H9 (cell line): ENCODE measurements at regions not wholly inside any gene's neighbourhood (a gene's known extent, or its start where the extent isn't known, plus 50 kb on each side); places are given as distances from the start of the nearest gene placed in this dataset.

Experiments
- DNase-seq: peaks from one replicate; pipeline ENCODE4 v3.0.0-alpha.2; 2017
- H2AFZ ChIP-seq: one replicate; pipeline ENCODE4 v1.6.1; 2013; ENCODE audit warnings: mild to moderate bottlenecking, low read length, control low read depth, moderate library complexity
- H2AK5ac ChIP-seq: 2 replicates; pipeline ENCODE4 v1.6.1; 2013; ENCODE audit warnings: low read length, control low read depth, mixed read lengths; ENCODE audit not compliant: insufficient read length
- H2BK120ac ChIP-seq: one replicate; pipeline ENCODE4 v1.6.1; 2013; ENCODE audit warnings: low read depth, mild to moderate bottlenecking, low read length, control low read depth, inconsistent platforms; ENCODE audit not compliant: poor library complexity, severe bottlenecking
- H2BK12ac ChIP-seq: 2 replicates; pipeline ENCODE4 v1.6.1; 2013; ENCODE audit warnings: low read length, control low read depth, mixed read lengths, low read depth; ENCODE audit not compliant: insufficient read length
- H2BK15ac ChIP-seq: 2 replicates; pipeline ENCODE4 v1.6.1; 2013; ENCODE audit warnings: low read depth, low read length, control low read depth
- H2BK20ac ChIP-seq: one replicate; pipeline ENCODE4 v1.6.1; 2013; ENCODE audit warnings: low read depth, mild to moderate bottlenecking, low read length, control low read depth, inconsistent platforms; ENCODE audit not compliant: poor library complexity, severe bottlenecking
- H2BK5ac ChIP-seq: 2 replicates; pipeline ENCODE4 v1.6.1; 2013; ENCODE audit warnings: low read length, control low read depth, mixed read lengths; ENCODE audit not compliant: insufficient read length
- H3K14ac ChIP-seq: 2 replicates; pipeline ENCODE4 v1.6.1; 2013; ENCODE audit warnings: low read length, control low read depth; ENCODE audit not compliant: insufficient read depth
- H3K18ac ChIP-seq: 2 replicates; pipeline ENCODE4 v1.6.1; 2013; ENCODE audit warnings: low read depth, mild to moderate bottlenecking, mixed read lengths, low read length, control low read depth; ENCODE audit not compliant: insufficient read length
- H3K23ac ChIP-seq: 2 replicates; pipeline ENCODE4 v1.6.1; 2013; ENCODE audit warnings: low read length, control low read depth, mixed read lengths, low read depth; ENCODE audit not compliant: insufficient read length
- H3K23me2 ChIP-seq: 2 replicates; pipeline ENCODE4 v1.6.1; 2013; ENCODE audit warnings: low read depth, mild to moderate bottlenecking, mixed read lengths, low read length, control low read depth; ENCODE audit not compliant: insufficient read length, poor library complexity, severe bottlenecking
- H3K27ac ChIP-seq: 2 replicates; pipeline ENCODE4 v1.5.1; 2013; ENCODE audit warnings: low read length, control low read depth, mixed read lengths, low read depth; ENCODE audit not compliant: insufficient read length
- H3K27me3 ChIP-seq: 2 replicates; pipeline ENCODE4 v1.6.1; 2013; ENCODE audit warnings: low read length, control low read depth, inconsistent platforms; ENCODE audit not compliant: insufficient read depth
- H3K4ac ChIP-seq: 2 replicates; pipeline ENCODE4 v1.6.1; 2013; ENCODE audit warnings: low read depth, mild to moderate bottlenecking, control low read depth, inconsistent platforms, low read length, moderate library complexity
- H3K4me1 ChIP-seq: 2 replicates; pipeline ENCODE4 v1.6.1; 2013; ENCODE audit warnings: low read length, control low read depth, inconsistent platforms; ENCODE audit not compliant: insufficient read depth
- H3K4me2 ChIP-seq: 2 replicates; pipeline ENCODE4 v1.6.1; 2013; ENCODE audit warnings: low read length, control low read depth, mixed read lengths; ENCODE audit not compliant: insufficient read length, insufficient read depth
- H3K56ac ChIP-seq: 2 replicates; pipeline ENCODE4 v1.6.1; 2013; ENCODE audit warnings: low read depth, mild to moderate bottlenecking, mixed read lengths, low read length, control low read depth; ENCODE audit not compliant: insufficient read length
- H3K79me1 ChIP-seq: 2 replicates; pipeline ENCODE4 v1.6.1; 2013; ENCODE audit warnings: low read depth, mild to moderate bottlenecking, moderate library complexity, low read length, control low read depth, inconsistent platforms; ENCODE audit not compliant: insufficient read depth, poor library complexity, severe bottlenecking
- H3K79me2 ChIP-seq: 2 replicates; pipeline ENCODE4 v1.6.1; 2013; ENCODE audit warnings: low read length, control low read depth, inconsistent platforms; ENCODE audit not compliant: insufficient read depth
- H3K9ac ChIP-seq: 2 replicates; pipeline ENCODE4 v1.6.1; 2013; ENCODE audit warnings: low read length, control low read depth, mixed read lengths; ENCODE audit not compliant: insufficient read length; ENCODE audit errors: extremely low read depth
- H3K9me3 ChIP-seq: one replicate; pipeline ENCODE4 v1.6.1; 2013; ENCODE audit warnings: low read depth, low read length, inconsistent platforms; ENCODE audit not compliant: control insufficient read depth
- H3T11ph ChIP-seq: one replicate; pipeline ENCODE4 v1.6.1; 2013; ENCODE audit warnings: mild to moderate bottlenecking, low read length, control low read depth, inconsistent platforms
- H4K20me1 ChIP-seq: one replicate; pipeline ENCODE4 v1.6.1; 2013; ENCODE audit not compliant: control insufficient read depth, insufficient read length, insufficient read depth
- H4K5ac ChIP-seq: 2 replicates; pipeline ENCODE4 v1.6.1; 2013; ENCODE audit warnings: low read depth, mild to moderate bottlenecking, mixed read lengths, low read length, control low read depth; ENCODE audit not compliant: insufficient read length
- H4K8ac ChIP-seq: replicated peaks from 2 replicates; pipeline ENCODE4 v1.6.1; 2013; ENCODE audit warnings: low read length, control low read depth, mixed read lengths, low read depth; ENCODE audit not compliant: insufficient read length
- H4K91ac ChIP-seq: 2 replicates; pipeline ENCODE4 v1.6.1; 2013; ENCODE audit warnings: low read depth, mild to moderate bottlenecking, moderate library complexity, mixed read lengths, low read length, control low read depth; ENCODE audit not compliant: insufficient read length
- H3K27ac Mint-ChIP-seq, 3 experiments: 2 replicates in 2 of 3; 3 replicates in 1 of 3; pipeline ENCODE4 v1.8.0; 2020 to 2021; ENCODE audit warnings: mixed read lengths in 3 of 3, mild to moderate bottlenecking in 1 of 3, moderate library complexity in 1 of 3
- H3K27me3 Mint-ChIP-seq: 2 replicates; pipeline ENCODE4 v1.8.0; 2021; ENCODE audit warnings: low read depth, mild to moderate bottlenecking, moderate library complexity, mixed read lengths
- H3K36me3 Mint-ChIP-seq, 3 experiments: 2 replicates in 2 of 3; 3 replicates in 1 of 3; pipeline ENCODE4 v1.8.0; 2020 to 2021; ENCODE audit warnings: low read depth in 3 of 3, mixed read lengths in 3 of 3; ENCODE audit not compliant: insufficient read depth in 1 of 3
- H3K4me1 Mint-ChIP-seq, 2 experiments: 2 replicates each; pipeline ENCODE4 v1.8.0; 2020; ENCODE audit warnings: mixed read lengths in 2 of 2
- H3K4me3 Mint-ChIP-seq, 2 experiments: 2 replicates in 1 of 2; 3 replicates in 1 of 2; pipeline ENCODE4 v1.8.0; 2020 to 2021; ENCODE audit warnings: mild to moderate bottlenecking in 2 of 2, mixed read lengths in 2 of 2, moderate library complexity in 1 of 2
- H3K9me3 Mint-ChIP-seq, 2 experiments: 2 replicates in 1 of 2; 3 replicates in 1 of 2; pipeline ENCODE4 v1.8.0; 2020; ENCODE audit warnings: mild to moderate bottlenecking in 2 of 2, mixed read lengths in 2 of 2, moderate library complexity in 1 of 2
- CTCF ChIP-seq: fragments of 200-600 bp; sonication (generic); conservative IDR thresholded peaks from 3 replicates; pipeline ENCODE4 v1.8.0; 2021; ENCODE audit warnings: antibody characterized with exemption, mild to moderate bottlenecking
- WGBS: extraction: QIAGEN DNeasy Blood & Tissue Kit; methylation state at CpG from one replicate; pipeline ENCODE4 v1.1.7; 2013; ENCODE audit warnings: missing lambda C conversion rate, low lambda C conversion rate, mixed read lengths; ENCODE audit not compliant: insufficient read length; ENCODE audit errors: extremely low coverage; 5-methylcytosine and 5-hydroxymethylcytosine counted together

GRCh38 chr11:28504555-28505110, 396.4 kb downstream of the METTL15 start:
- peaks cover 0 to 2% of the 10 kb centered on the region in 2 experiments; a peak in 1 of 4 replicates for H3K4me1 Mint-ChIP-seq

More at GRCh38 chr11:28504555-28505110, 396.4 kb downstream of the METTL15 start:
- Histone ChIP-seq H4K5ac (no peak overlapping the region), H3K23me2 (no peaks in the 10 kb centered on the region), H3T11ph (no peak overlapping the region), H2BK120ac (no peak overlapping the region), H3K9me3 (no peaks in the 10 kb centered on the region), H2AFZ (no peak overlapping the region), H2AK5ac (no peak overlapping the region), H3K4me1 (no peaks in the 10 kb centered on the region), H3K18ac (no peak overlapping the region), H3K79me1 (no peaks in the 10 kb centered on the region), H3K9ac (no peak overlapping the region), H3K4ac (no peak overlapping the region), H3K79me2 (no peaks in the 10 kb centered on the region), H2BK20ac (no peak overlapping the region), H4K8ac (no peak overlapping the region), H3K27ac (no peak overlapping the region), H4K91ac (no peak overlapping the region), H3K27me3 (no peaks in the 10 kb centered on the region), H2BK12ac (no peak overlapping the region), H3K23ac (no peak overlapping the region), H4K20me1 (no peaks in the 10 kb centered on the region), H2BK5ac (no peak overlapping the region), H3K14ac (no peak overlapping the region), H3K4me2 (no peak overlapping the region), H3K56ac (no peak overlapping the region), H2BK15ac (no peak overlapping the region)
- Mint-ChIP-seq H3K27ac (peak overlapping the region in 1 of 3 experiments; percentile 5; a peak in 1 of 7 replicates), H3K27me3 (no peaks in the 10 kb centered on the region), H3K4me3 (no peak overlapping the region), H3K36me3 (no peaks in the 10 kb centered on the region; a peak in 1 of 7 replicates), H3K9me3 (no peaks in the 10 kb centered on the region)
- DNase-seq = no peak
- no peak for TF ChIP-seq CTCF
- WGBS = no CpG with 5 or more reads among the region's 6 CpGs
